GM23338 (cell line): ENCODE measurements at regions not wholly inside any gene's neighbourhood (a gene's known extent, or its start where the extent isn't known, plus 50 kb on each side); places are given as distances from the start of the nearest gene placed in this dataset.

Source experiments
- ATAC-seq: fragments of 200-7000 bp; cut with Tn5 transposase; 3 replicates; pipeline ENCODE4 v1.9.1; 2020
- DNase-seq: peaks from one replicate; pipeline ENCODE4 v3.0.0-alpha.2; 2015; ENCODE audit warnings: low spot score
- H2AFZ ChIP-seq: fragments of 200-600 bp; sonication (generic); 2 replicates; pipeline ENCODE4 v1.8.0; 2016; ENCODE audit warnings: antibody characterized with exemption, mild to moderate bottlenecking, moderate library complexity
- H3F3A ChIP-seq: fragments of 200-600 bp; sonication (generic); replicated peaks from 2 replicates; pipeline ENCODE4 v1.8.0; 2017; ENCODE audit warnings: antibody characterized with exemption, mixed run types, low read depth
- H3K27ac ChIP-seq: fragments of 200-600 bp; sonication (generic); 2 replicates; pipeline ENCODE4 v1.6.1; 2016; ENCODE audit warnings: low read depth
- H3K27me3 ChIP-seq: fragments of 200-600 bp; sonication (generic); 2 replicates; pipeline ENCODE4 v1.8.0; 2016; ENCODE audit warnings: mild to moderate bottlenecking, mixed run types, moderate library complexity; ENCODE audit not compliant: insufficient read depth
- H3K36me3 ChIP-seq: fragments of 200-600 bp; sonication (generic); 2 replicates; pipeline ENCODE4 v1.8.0; 2016; ENCODE audit warnings: mild to moderate bottlenecking; ENCODE audit not compliant: insufficient read depth
- H3K4me1 ChIP-seq: fragments of 200-600 bp; sonication (generic); 2 replicates; pipeline ENCODE4 v1.8.0; 2016; ENCODE audit warnings: mild to moderate bottlenecking, moderate library complexity; ENCODE audit not compliant: insufficient read depth
- H3K4me2 ChIP-seq: fragments of 200-600 bp; sonication (generic); 2 replicates; pipeline ENCODE4 v1.7.1; 2017; ENCODE audit warnings: mixed run types
- H3K4me3 ChIP-seq: fragments of 200-600 bp; sonication (generic); 2 replicates; pipeline ENCODE4 v1.6.1; 2016; ENCODE audit warnings: mixed run types
- H3K79me2 ChIP-seq: fragments of 200-600 bp; sonication (generic); replicated peaks from 2 replicates; pipeline ENCODE4 v1.8.0; 2017; ENCODE audit warnings: mild to moderate bottlenecking; ENCODE audit not compliant: insufficient read depth
- H3K9me2 ChIP-seq: fragments of 200-600 bp; sonication (generic); 2 replicates; pipeline ENCODE4 v1.8.0; 2017; ENCODE audit not compliant: insufficient read depth
- H4K20me1 ChIP-seq: fragments of 200-600 bp; sonication (generic); replicated peaks from 2 replicates; pipeline ENCODE4 v1.8.0; 2017; ENCODE audit warnings: mild to moderate bottlenecking; ENCODE audit not compliant: insufficient read depth
- H3K27ac Mint-ChIP-seq: 2 replicates; pipeline ENCODE4 v1.8.0; 2020; ENCODE audit warnings: inconsistent platforms, mild to moderate bottlenecking, moderate library complexity, mixed read lengths
- H3K27me3 Mint-ChIP-seq: 3 replicates; pipeline ENCODE4 v1.8.0; 2022; ENCODE audit warnings: low read depth, mild to moderate bottlenecking, moderate library complexity, mixed read lengths, inconsistent platforms; ENCODE audit not compliant: insufficient read depth, poor library complexity
- H3K36me3 Mint-ChIP-seq: 3 replicates; pipeline ENCODE4 v1.8.0; 2021; ENCODE audit warnings: low read depth, mild to moderate bottlenecking, inconsistent platforms, moderate library complexity, mixed read lengths
- H3K4me1 Mint-ChIP-seq: 3 replicates; pipeline ENCODE4 v1.8.0; 2020; ENCODE audit warnings: mild to moderate bottlenecking, inconsistent platforms, mixed read lengths
- H3K4me3 Mint-ChIP-seq: 3 replicates; pipeline ENCODE4 v1.8.0; 2021; ENCODE audit warnings: moderate library complexity, mild to moderate bottlenecking, inconsistent platforms, mixed read lengths
- H3K9me3 Mint-ChIP-seq: 3 replicates; pipeline ENCODE4 v1.8.0; 2020; ENCODE audit warnings: moderate library complexity, mild to moderate bottlenecking, inconsistent platforms, mixed read lengths
- CREB1 ChIP-seq: fragments of 250-450 bp; sonication (Bioruptor Pico); IDR thresholded peaks from 2 replicates; pipeline ENCODE4 v1.5.0; 2020; ENCODE audit warnings: low read depth, mild to moderate bottlenecking, moderate library complexity
- CTCF ChIP-seq, 2 experiments: fragments of 200-600 bp in 1 of 2; sonication (generic) in 1 of 2; conservative IDR thresholded peaks; 2 replicates each; pipeline versions ENCODE4 v1.5.1 to v1.6.1; 2016 to 2017; ENCODE audit warnings: antibody characterized with exemption in 2 of 2, low read depth in 2 of 2, mild to moderate bottlenecking in 2 of 2, moderate library complexity in 1 of 2
- ETS1 ChIP-seq: IDR thresholded peaks from 2 replicates; pipeline ENCODE4 v1.6.1; 2016; ENCODE audit warnings: antibody characterized with exemption
- EZH2 ChIP-seq: fragments of 200-600 bp; sonication (generic); IDR thresholded peaks from one replicate; pipeline ENCODE4 v1.8.0; 2017; ENCODE audit warnings: antibody characterized with exemption, mild to moderate bottlenecking, low read depth; ENCODE audit not compliant: unreplicated experiment
- EZH2phosphoT487 ChIP-seq: fragments of 200-600 bp; sonication (generic); IDR thresholded peaks from one replicate; pipeline ENCODE4 v1.8.1; 2018; ENCODE audit warnings: antibody characterized with exemption; ENCODE audit not compliant: unreplicated experiment
- JUNB ChIP-seq: IDR thresholded peaks from one replicate; pipeline ENCODE4 v1.6.1; 2016; ENCODE audit warnings: antibody characterized with exemption; ENCODE audit not compliant: unreplicated experiment
- NANOG ChIP-seq: IDR thresholded peaks from 2 replicates; pipeline ENCODE4 v1.6.1; 2016; ENCODE audit warnings: antibody characterized with exemption, borderline replicate concordance
- POLR2AphosphoS5 ChIP-seq: IDR thresholded peaks from 2 replicates; pipeline ENCODE4 v1.6.1; 2016; ENCODE audit warnings: antibody characterized with exemption, low read depth
- REST ChIP-seq: IDR thresholded peaks from one replicate; pipeline ENCODE4 v1.6.1; 2018; ENCODE audit warnings: antibody characterized with exemption; ENCODE audit not compliant: unreplicated experiment
- STAT1 ChIP-seq: IDR thresholded peaks from one replicate; pipeline ENCODE4 v1.6.1; 2016; ENCODE audit warnings: antibody characterized with exemption; ENCODE audit not compliant: unreplicated experiment
- ZNF114 ChIP-seq: fragments of 250-450 bp; sonication (Bioruptor Pico); IDR thresholded peaks from 2 replicates; pipeline ENCODE4 v1.5.0; 2020; ENCODE audit warnings: mild to moderate bottlenecking, moderate library complexity
- ZNF331 ChIP-seq: fragments of 250-450 bp; sonication (Bioruptor Pico); IDR thresholded peaks from 2 replicates; pipeline ENCODE4 v1.5.0; 2020; ENCODE audit warnings: low read depth, mild to moderate bottlenecking, moderate library complexity
- ZNF462 ChIP-seq: fragments of 250-450 bp; sonication (Bioruptor Pico); IDR thresholded peaks from 2 replicates; pipeline ENCODE4 v1.5.0; 2020; ENCODE audit warnings: mild to moderate bottlenecking, moderate library complexity

- no peak overlapping the region for H2AFZ ChIP-seq
- TF ChIP-seq CREB1 (CRISPR knock-in tag), result no peak
- TF ChIP-seq EZH2, result no peak
- TF ChIP-seq JUNB, result no peak
- no peak for TF ChIP-seq ZNF331 (CRISPR knock-in tag)
- TF ChIP-seq POLR2AphosphoS5, result no peak
- no peak for TF ChIP-seq STAT1
- no peak for TF ChIP-seq ZNF462 (CRISPR knock-in tag)
- no peak for TF ChIP-seq EZH2phosphoT487
- TF ChIP-seq ETS1, result no peak
- no peak for TF ChIP-seq ZNF114 (CRISPR knock-in tag)
- TF ChIP-seq NANOG, result no peak
- TF ChIP-seq CTCF (conservative IDR thresholded peaks at IDR 0.05; ENCODE audit: low read depth in 2 of 2), result no peak
- no peak for TF ChIP-seq REST
- no peaks in the 10 kb centered on the region for H3K36me3 ChIP-seq
- H3K27me3 ChIP-seq, result no peaks in the 10 kb centered on the region
- Mint-ChIP-seq H3K27me3 (no peaks in the 10 kb centered on the region), H3K9me3 (no peaks in the 10 kb centered on the region), H3K36me3 (no peaks in the 10 kb centered on the region), H3K4me3 (no peak overlapping the region), H3K4me1 (peaks cover 10% of the 10 kb centered on the region; the same call in 2 of the 3 replicates), H3K27ac (no peak overlapping the region)
- DNase-seq (no peak), ATAC-seq (no peak)
- H3F3A ChIP-seq, result no peaks in the 10 kb centered on the region
- H3K4me2 ChIP-seq, result no peak overlapping the region
- peaks cover 4% of the 10 kb centered on the region; the same call in 1 of the 2 replicates for H3K4me1 ChIP-seq
- H3K27ac ChIP-seq, result no peak overlapping the region
- H4K20me1 ChIP-seq, result no peaks in the 10 kb centered on the region; the same call in 1 of the 2 replicates
- no peak overlapping the region for H3K4me3 ChIP-seq
- no peaks in the 10 kb centered on the region for H3K79me2 ChIP-seq
- H3K9me2 ChIP-seq, result no peaks in the 10 kb centered on the region; the same call in 1 of the 2 replicates
These were observed 146.9 kb downstream of the CD47 start for GRCh38 chr3:107943786-107944523.
